Epithelial cell of esophagus (primary cell): ENCODE measurements at regions not wholly inside any gene's neighbourhood (a gene's known extent, or its start where the extent isn't known, plus 50 kb on each side); places are given as distances from the start of the nearest gene placed in this dataset.

Experiments used
- DNase-seq: peaks from one replicate; pipeline ENCODE4 v3.0.0; 2010; ENCODE audit warnings: low read depth
- H3K4me3 ChIP-seq: 2 replicates; pipeline ENCODE4 v1.5.1; 2011; ENCODE audit warnings: mild to moderate bottlenecking, low read length, control low read depth
- CTCF ChIP-seq: IDR thresholded peaks from 2 replicates; pipeline ENCODE4 v1.5.1; 2011; ENCODE audit warnings: low read depth, mild to moderate bottlenecking, low read length, control low read depth, inconsistent platforms; ENCODE audit not compliant: insufficient read depth; ENCODE audit errors: missing control alignments

- no peak for DNase-seq
- no peak overlapping the region for H3K4me3 ChIP-seq
- no peak for TF ChIP-seq CTCF
Observed at GRCh38 chr3:3734881-3735280, 64.3 kb upstream of the LRRN1 start.

GRCh38 chr3:3729261-3729660 is 70.0 kb upstream of the LRRN1 start:
- DNase-seq = no peak
- no peak for TF ChIP-seq CTCF
- H3K4me3 ChIP-seq = no peak overlapping the region

GRCh38 chr3:3726549-3726948 is 72.7 kb upstream of the LRRN1 start:
- TF ChIP-seq CTCF = no peak
- no peak for DNase-seq
- no peak overlapping the region for H3K4me3 ChIP-seq

- no peak overlapping the region for H3K4me3 ChIP-seq
- DNase-seq = peak; percentile 8
- TF ChIP-seq CTCF = no peak
Observed at GRCh38 chr3:3714572-3714971, 84.7 kb upstream of the LRRN1 start.

GRCh38 chr3:3712971-3713370 is 86.3 kb upstream of the LRRN1 start:
- no peak for TF ChIP-seq CTCF
- no peak for DNase-seq
- no peak overlapping the region for H3K4me3 ChIP-seq

GRCh38 chr3:3708769-3709115 is 90.5 kb upstream of the LRRN1 start:
- no peak for TF ChIP-seq CTCF
- no peak overlapping the region for H3K4me3 ChIP-seq
- peak; percentile 7 for DNase-seq

- peak; percentile 61 for DNase-seq
- no peak overlapping the region for H3K4me3 ChIP-seq
- TF ChIP-seq CTCF = no peak
Observed at GRCh38 chr3:3707858-3708768, 91.1 kb upstream of the LRRN1 start.
